Jurkat, Clone E6-1 (cell line): ENCODE measurements at regions not wholly inside any gene's neighbourhood (a gene's known extent, or its start where the extent isn't known, plus 50 kb on each side); places are given as distances from the start of the nearest gene placed in this dataset.
"Not testable (repeated sequence)": the region's sequence is repeated elsewhere in the genome, so short reads cannot be mapped to it uniquely, and the experiment has no call there.

Experiments used
- DNase-seq: peaks from one replicate; pipeline ENCODE4 v3.0.0-alpha.2; 2011; ENCODE audit warnings: low read depth, low spot score
- H3K4me3 ChIP-seq: 2 replicates; pipeline ENCODE4 v1.5.1; 2011; ENCODE audit warnings: mild to moderate bottlenecking, low read length, control low read depth, moderate library complexity

DNA sequence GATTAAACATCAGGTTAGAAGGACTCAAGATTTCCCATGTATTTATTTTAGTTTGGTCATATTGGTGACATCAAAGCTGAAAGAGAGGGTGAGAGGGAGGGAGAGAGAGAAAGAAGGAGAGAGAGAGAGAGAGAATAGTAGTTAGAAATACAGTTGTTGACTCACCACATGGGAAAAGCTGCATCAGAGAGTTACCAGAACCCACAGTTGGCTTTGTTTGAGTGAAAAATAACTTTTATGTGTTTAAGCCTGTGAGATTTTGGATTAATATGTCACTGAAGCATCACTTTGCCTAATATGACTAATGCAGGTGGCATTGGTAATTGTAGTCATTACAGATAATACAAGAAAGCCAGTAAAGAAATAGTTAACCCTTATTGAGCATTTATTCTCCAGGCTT, 303.9 kb downstream of the REEP3 start:
- no peak overlapping the region for H3K4me3 ChIP-seq
- no peak for DNase-seq

DNA sequence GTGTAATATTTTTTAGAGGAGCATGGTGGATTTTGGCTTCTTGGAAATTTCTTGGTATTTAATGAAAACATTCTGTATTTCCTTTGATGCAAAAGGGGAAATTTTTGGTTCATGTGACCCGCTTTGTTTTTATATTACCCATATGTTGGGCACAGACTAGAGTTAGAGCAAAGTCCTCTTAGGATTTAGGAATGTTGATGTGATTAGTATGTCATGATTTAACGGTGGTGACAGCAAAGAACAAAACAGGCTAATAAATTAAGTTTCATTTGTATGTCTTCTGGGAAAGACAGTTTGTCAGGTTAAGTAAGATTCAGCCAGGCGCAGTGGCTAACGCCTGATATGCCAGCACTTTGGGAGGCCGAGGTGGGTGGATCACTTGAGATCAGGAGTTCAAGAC, 304.6 kb downstream of the REEP3 start:
- H3K4me3 ChIP-seq = no peak overlapping the region
- DNase-seq = no peak

DNA sequence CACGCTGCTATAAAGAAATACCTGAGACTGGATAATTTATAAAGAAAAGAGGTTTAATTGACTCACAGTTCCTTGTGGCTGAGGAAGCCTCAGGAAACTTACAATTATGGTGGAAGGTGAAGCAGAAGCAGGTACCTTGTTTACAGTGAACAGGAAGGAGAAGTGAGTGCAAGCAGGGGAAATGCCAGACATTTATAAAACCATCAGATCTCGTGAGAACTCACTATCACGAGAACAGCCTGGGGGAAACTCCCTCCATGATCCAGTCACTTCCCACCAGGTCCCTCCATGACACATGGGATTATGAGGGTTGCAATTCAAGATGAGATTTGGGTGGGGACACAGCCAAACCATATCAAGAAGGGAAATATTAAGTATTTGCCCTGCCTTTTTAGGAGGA, 305.8 kb downstream of the REEP3 start:
- DNase-seq, H3K4me3 ChIP-seq: not testable (repeated sequence)

- DNase-seq = no peak
- H3K4me3 ChIP-seq = no peak overlapping the region
Observed at GRCh38 chr10:63829020-63829419, 307.8 kb downstream of the REEP3 start.

DNA sequence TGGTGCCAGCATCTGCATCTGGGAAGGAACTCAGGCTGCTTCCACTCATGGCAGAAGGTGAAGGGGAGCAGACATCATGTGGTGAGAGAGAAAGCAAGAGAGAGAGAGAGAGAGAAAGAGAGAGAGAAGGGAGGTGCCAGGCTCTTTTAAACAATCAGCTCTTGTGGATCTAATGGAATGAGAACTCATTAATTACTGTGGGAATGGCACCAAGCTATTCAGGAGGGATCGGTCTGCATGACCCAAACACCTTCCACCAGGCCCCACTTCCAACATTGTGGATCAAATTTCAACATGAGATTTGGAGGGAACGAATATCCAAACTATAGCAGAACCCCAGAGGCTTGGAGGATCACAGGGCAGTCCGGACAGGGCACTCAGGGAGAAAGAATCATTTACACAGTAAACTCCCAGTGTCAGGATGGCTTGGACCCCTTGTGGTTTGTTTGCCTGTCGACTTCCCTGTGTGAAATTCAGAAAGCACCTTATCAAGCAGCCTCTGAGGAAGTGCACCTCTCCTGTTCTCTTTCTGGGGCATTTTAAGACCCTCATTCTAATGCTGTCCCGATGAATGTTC, 308.5 kb downstream of the REEP3 start:
- DNase-seq = no peak
- no peak overlapping the region for H3K4me3 ChIP-seq

DNA sequence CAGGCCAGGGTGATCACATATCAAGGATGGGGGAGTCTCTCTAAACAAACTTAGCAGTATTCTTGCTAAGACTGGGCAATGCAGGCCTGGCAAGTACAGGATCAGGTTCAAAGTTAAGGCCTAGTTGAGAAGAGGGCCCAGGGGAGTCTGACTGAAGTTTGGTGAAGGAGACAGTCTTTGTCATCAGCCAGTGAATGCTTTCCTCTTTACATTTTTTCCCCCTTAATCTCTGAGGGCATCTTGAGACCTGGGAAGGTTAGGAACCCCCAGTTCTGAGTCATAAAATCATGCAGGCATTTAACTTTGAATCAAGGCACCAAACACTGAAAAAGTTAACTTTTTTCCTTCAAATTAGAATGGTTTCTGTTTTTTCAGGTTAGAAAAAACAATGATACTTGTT, 311.5 kb downstream of the REEP3 start:
- DNase-seq = no peak
- H3K4me3 ChIP-seq = no peak overlapping the region

GRCh38 chr10:63833411-63834060, 312.3 kb downstream of the REEP3 start:
- no peak for DNase-seq
- H3K4me3 ChIP-seq = no peak overlapping the region

DNA sequence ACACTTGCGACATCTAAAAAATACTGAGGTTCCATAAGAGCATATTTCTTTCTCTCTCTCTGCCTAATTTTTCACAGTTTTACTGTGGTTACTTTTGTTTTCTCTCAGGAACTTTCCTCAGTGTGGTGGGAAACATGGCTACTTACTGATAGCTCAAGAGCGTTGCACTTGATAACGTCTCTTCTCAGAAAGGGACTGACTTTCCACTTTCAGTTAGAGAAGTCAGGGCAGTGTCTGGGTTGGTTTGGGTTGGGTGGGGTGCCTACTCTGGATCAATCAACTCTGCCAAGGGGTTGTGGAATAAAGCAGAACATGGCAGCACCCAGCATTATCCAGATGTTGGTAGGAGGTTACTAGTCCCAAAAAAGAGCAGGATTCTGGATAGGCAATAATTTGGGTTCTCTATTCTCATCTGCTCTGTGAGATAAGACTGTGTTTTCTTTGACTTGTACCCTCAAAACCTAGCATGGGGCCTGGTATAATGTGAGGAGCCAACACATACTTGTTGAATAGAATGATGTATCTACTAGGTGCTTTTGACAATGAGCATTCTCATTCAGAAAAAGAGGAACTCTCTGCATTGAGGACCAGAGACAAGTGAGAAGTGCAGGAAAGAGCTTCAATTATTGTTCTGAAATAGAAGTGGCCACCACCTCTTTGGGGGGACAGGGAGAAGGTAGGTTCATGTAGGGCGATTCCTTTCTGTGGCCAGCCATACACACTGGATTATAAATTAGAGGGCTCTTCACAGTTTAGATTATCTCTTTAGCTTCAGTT, 315.7 kb downstream of the REEP3 start:
- DNase-seq = no peak
- H3K4me3 ChIP-seq = no peak overlapping the region

DNA sequence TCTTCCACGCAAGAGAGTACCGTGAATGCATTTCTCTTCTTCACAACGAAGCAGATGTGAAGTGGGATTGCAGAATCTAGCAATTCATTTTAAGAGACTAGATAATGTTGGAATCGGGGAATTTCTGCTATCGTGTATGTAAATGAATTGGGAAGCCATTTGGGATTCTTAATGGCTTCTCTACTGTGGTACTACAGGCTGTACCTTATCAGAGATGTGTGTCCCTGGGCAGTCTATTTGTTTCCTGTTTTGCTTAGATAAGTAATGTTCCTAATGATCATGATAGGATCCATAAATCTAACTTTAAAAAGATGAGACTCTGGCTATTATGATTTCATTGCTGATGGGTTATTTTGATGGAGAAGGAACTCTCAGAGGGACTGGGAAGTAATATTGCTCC, 320.6 kb downstream of the REEP3 start:
- DNase-seq = no peak
- no peak overlapping the region for H3K4me3 ChIP-seq

DNA sequence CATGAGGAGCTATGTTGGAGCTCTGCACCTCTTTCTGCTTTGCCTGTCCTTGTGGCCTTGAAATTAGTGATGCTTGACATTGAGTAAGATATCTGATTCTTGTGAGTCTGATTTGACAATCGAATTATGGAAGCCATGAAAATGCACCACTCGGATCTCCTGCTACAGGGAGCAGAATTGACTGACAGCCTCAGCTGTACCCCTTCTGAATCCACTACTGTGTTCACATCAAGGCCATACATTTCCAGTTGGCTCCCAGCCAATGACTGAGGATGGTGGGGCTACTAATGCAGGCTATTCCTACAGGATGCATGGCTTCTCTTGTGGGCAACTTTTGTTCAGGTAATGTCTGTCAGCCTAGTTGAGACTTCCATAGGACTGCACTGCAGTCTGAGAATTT, 321.9 kb downstream of the REEP3 start:
- no peak for DNase-seq
- H3K4me3 ChIP-seq = no peak overlapping the region

GRCh38 chr10:63848871-63849270, 327.7 kb downstream of the REEP3 start:
- DNase-seq, H3K4me3 ChIP-seq: not testable (repeated sequence)

- no peak overlapping the region for H3K4me3 ChIP-seq
- no peak for DNase-seq
Observed at GRCh38 chr10:63862860-63863259, 341.7 kb downstream of the REEP3 start.

GRCh38 chr10:63865210-63865609, 344.0 kb downstream of the REEP3 start:
- no peak overlapping the region for H3K4me3 ChIP-seq
- no peak for DNase-seq

DNA sequence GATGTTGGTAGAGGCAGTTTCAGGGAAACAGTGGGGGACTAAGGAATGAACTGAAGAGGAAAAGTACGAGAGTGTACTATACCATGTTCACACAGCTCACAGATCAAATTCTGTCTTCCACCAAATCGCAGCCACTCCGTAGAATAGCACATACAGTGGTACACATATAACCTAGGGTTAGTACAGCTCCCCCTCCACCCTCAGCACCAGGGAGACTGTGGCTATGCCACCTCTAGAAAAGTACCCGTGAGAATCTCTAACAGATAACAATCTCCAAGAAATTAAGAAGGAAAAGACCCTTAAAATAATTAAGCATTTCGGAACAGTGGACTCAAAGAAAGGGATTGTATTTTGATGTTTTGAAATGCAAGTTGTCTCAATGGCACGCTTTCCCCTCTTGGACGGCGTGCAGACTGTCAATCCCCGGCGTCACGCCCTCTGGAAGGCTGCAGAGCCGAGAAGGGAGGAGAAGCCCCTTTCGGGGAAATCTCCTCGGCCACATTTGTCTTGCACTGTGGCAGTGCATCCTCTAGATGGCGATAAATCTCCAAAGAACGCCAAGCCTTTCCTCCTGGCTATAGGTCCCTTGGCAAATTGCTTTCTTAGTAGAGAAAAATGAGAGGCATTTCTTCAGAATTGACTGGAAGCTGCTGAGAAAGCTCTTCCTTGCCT, 345.0 kb downstream of the REEP3 start:
- no peak overlapping the region for H3K4me3 ChIP-seq
- DNase-seq = peak; percentile 24

DNA sequence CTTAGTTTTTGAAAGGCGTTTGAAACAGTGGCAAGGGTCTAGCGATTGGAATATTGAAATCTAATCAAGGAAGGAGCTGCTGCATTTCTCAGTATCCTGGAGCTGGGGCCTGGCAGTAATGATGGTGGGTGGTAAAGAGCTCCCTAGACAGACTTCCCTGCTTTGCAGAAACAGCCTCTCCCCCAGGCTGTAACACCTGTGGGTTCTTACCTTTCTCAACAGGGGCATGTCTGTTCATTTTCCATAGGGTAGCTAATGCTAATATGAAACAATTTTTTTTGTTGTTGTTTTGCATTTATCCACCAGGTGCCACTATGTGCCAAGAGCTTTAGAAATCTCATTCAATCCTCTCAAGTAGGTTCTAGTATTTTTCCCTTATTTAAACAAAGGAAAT, 345.5 kb downstream of the REEP3 start:
- H3K4me3 ChIP-seq = no peak overlapping the region
- DNase-seq = no peak

DNA sequence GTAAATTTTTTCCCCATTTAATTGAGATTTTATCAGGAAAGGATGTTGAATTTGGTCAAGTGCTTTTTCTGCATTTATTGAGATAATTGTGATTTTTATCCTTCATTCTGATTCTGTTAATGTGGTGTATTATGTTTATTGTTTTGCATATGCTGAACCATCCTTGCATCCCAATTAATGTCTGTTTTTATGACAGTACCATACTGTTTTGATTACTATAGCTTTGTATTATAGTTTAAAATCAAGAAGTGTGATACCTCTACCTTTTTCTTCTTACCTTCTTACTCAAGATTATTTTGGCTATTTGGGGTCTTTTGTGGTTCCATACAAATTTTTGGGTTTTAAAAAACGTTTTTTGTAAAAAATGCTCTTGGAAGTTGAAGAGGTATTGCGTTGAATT, 357.2 kb downstream of the REEP3 start:
- no peak overlapping the region for H3K4me3 ChIP-seq
- no peak for DNase-seq

DNA sequence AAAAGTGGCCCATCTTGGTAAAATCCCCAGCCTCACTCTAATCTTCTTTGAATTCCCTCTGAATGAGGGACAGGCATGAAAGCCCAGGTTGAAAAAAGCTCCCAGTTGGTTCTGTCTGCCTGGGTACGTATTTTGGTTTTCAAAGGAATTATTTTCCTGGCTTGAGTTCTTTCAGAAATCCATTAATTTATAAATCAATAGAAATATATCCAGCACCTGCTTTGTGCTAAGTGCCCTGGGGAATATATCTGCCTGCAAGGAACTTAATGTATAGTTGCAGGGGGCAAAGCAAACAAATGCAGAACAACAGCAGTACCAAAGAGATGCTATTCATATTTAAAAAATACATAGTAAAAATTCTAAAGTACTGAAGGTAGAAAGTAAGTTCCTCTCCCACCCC, 362.7 kb downstream of the REEP3 start:
- DNase-seq = no peak
- H3K4me3 ChIP-seq = no peak overlapping the region

- DNase-seq = no peak
- H3K4me3 ChIP-seq = no peak overlapping the region
Observed at GRCh38 chr10:63884426-63884825, 363.2 kb downstream of the REEP3 start.

DNA sequence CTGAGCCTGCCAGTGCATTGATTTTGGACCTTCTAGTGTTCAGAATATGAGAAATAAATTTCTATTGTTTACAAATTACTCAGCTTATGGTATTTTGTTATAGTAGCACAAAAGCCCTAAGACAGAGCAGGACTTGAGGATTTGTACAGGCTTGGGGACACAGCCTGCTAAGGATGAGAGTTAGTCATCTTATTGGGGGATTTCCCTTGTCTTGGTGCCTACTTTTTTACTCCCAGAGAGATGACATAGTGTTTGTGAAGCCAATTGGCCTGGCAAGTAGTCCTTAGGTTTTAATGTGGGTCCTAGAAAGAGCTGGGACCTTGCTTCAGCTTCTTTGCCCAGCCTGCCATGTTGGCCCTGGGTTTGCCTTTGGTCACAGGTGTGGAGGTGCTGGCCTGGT, 364.0 kb downstream of the REEP3 start:
- no peak for DNase-seq

More for the DNA sequence above, 364.0 kb downstream of the REEP3 start:
- no peak overlapping the region for H3K4me3 ChIP-seq
